ENCODE measurements at regions not wholly inside any gene's neighbourhood (a gene's known extent, or its start where the extent isn't known, plus 50 kb on each side); places are given as distances from the start of the nearest gene placed in this dataset.

GRCh38 chr1:219058891-219059820, 114.5 kb upstream of the LYPLAL1 start:
- no peaks in the 10 kb centered on the region for H3K27me3 ChIP-seq (replicated peaks; ENCODE audit: control insufficient read depth, insufficient read depth, low read length)
- no peak for TF ChIP-seq CTCF (IDR thresholded peaks at IDR 0.05; ENCODE audit: insufficient read depth in 1 of 2, low read depth in 1 of 2, low read length in 1 of 2, severe bottlenecking in 1 of 2, unreplicated experiment in 1 of 2)
- H3K36me3 ChIP-seq (ENCODE audit: control insufficient read depth, insufficient read depth, low read length), result no peaks in the 10 kb centered on the region
- ChIA-PET CTCF (no interaction called here), POLR2A (no interaction called here)
- H3K9me3 ChIP-seq, result no peaks in the 10 kb centered on the region; the same call in 1 of the 2 replicates
- DNase-seq, result no peak
- no TSS peak for BruUV-seq (replicated peaks)
- H3K27me3 Mint-ChIP-seq (ENCODE audit: insufficient read depth, unreplicated experiment), result no peaks in the 10 kb centered on the region
- intact Hi-C loops (cut with micrococcal nuclease; ENCODE audit: unreplicated experiment), result no loop called here
- no peaks in the 10 kb centered on the region for H3K9me3 Mint-ChIP-seq (ENCODE audit: unreplicated experiment)
- no peaks in the 10 kb centered on the region for H3K4me1 ChIP-seq
- H3K4me3 ChIP-seq (ENCODE audit: low read depth, low read length), result no peak overlapping the region
- H3K36me3 Mint-ChIP-seq (ENCODE audit: insufficient read depth, unreplicated experiment), result no peaks in the 10 kb centered on the region
- no peak overlapping the region for H3K4me3 Mint-ChIP-seq (ENCODE audit: unreplicated experiment)
- no peaks in the 10 kb centered on the region for H3K4me1 Mint-ChIP-seq (ENCODE audit: low read depth, unreplicated experiment)
- no peak overlapping the region for H3K27ac Mint-ChIP-seq (ENCODE audit: unreplicated experiment)

- Mint-ChIP-seq H3K9me3 (ENCODE audit: unreplicated experiment) (no peaks in the 10 kb centered on the region), H3K36me3 (ENCODE audit: insufficient read depth, unreplicated experiment) (no peaks in the 10 kb centered on the region), H3K27ac (ENCODE audit: unreplicated experiment) (no peak overlapping the region), H3K4me1 (ENCODE audit: low read depth, unreplicated experiment) (no peaks in the 10 kb centered on the region), H3K4me3 (ENCODE audit: unreplicated experiment) (no peak overlapping the region), H3K27me3 (ENCODE audit: insufficient read depth, unreplicated experiment) (no peaks in the 10 kb centered on the region)
- CTCF ChIA-PET, result no interaction called here
- DNase-seq, result no peak
- Histone ChIP-seq H3K9me3 (no peaks in the 10 kb centered on the region; the same call in 1 of the 2 replicates), H3K4me1 (no peaks in the 10 kb centered on the region), H3K27me3 (replicated peaks; ENCODE audit: control insufficient read depth, insufficient read depth, low read length) (no peaks in the 10 kb centered on the region), H3K36me3 (ENCODE audit: control insufficient read depth, insufficient read depth, low read length) (no peaks in the 10 kb centered on the region), H3K4me3 (ENCODE audit: low read depth, low read length) (no peak overlapping the region)
- intact Hi-C loops (cut with micrococcal nuclease; ENCODE audit: unreplicated experiment), result loop anchor here (10.0 kb wide), 1 partner anchor 196 kb away; no protein-coding TSS in a partner anchor
- POLR2A ChIA-PET, result no interaction called here
- BruUV-seq (replicated peaks), result no TSS peak
- TF ChIP-seq CTCF (IDR thresholded peaks at IDR 0.05; ENCODE audit: insufficient read depth in 1 of 2, low read depth in 1 of 2, low read length in 1 of 2, severe bottlenecking in 1 of 2, unreplicated experiment in 1 of 2), result no peak
Measured at GRCh38 chr1:219060798-219061197, 112.9 kb upstream of the LYPLAL1 start.

- Mint-ChIP-seq H3K4me1 (ENCODE audit: low read depth, unreplicated experiment) (no peaks in the 10 kb centered on the region), H3K36me3 (ENCODE audit: insufficient read depth, unreplicated experiment) (no peaks in the 10 kb centered on the region), H3K4me3 (ENCODE audit: unreplicated experiment) (no peak overlapping the region), H3K27ac (ENCODE audit: unreplicated experiment) (no peak overlapping the region), H3K9me3 (ENCODE audit: unreplicated experiment) (no peaks in the 10 kb centered on the region), H3K27me3 (ENCODE audit: insufficient read depth, unreplicated experiment) (no peaks in the 10 kb centered on the region)
- ChIA-PET CTCF (interaction anchor here (0.6 kb wide), 1 partner anchor 777 kb away, joined by 4 read pairs; no protein-coding TSS in a partner anchor), POLR2A (interaction anchor here (0.6 kb wide), 1 partner anchor 718 kb away, joined by 4 read pairs; no protein-coding TSS in a partner anchor)
- BruUV-seq (replicated peaks), result no TSS peak
- no peaks in the 10 kb centered on the region for H3K27me3 ChIP-seq (replicated peaks; ENCODE audit: control insufficient read depth, insufficient read depth, low read length)
- no peaks in the 10 kb centered on the region for H3K36me3 ChIP-seq (ENCODE audit: control insufficient read depth, insufficient read depth, low read length)
- intact Hi-C loops (cut with micrococcal nuclease; ENCODE audit: unreplicated experiment), result loop anchor here (10.0 kb wide), 1 partner anchor 197 kb away; no protein-coding TSS in a partner anchor
- H3K9me3 ChIP-seq, result no peaks in the 10 kb centered on the region; the same call in 1 of the 2 replicates
- no peak for DNase-seq
- no peak for TF ChIP-seq CTCF (IDR thresholded peaks at IDR 0.05; ENCODE audit: insufficient read depth in 1 of 2, low read depth in 1 of 2, low read length in 1 of 2, severe bottlenecking in 1 of 2, unreplicated experiment in 1 of 2)
- no peak overlapping the region for H3K4me3 ChIP-seq (ENCODE audit: low read depth, low read length)
- no peaks in the 10 kb centered on the region for H3K4me1 ChIP-seq
Measured at GRCh38 chr1:219062161-219062560, 111.5 kb upstream of the LYPLAL1 start.
